ENCODE measurements at regions not wholly inside any gene's neighbourhood (a gene's known extent, or its start where the extent isn't known, plus 50 kb on each side); places are given as distances from the start of the nearest gene placed in this dataset.
"Not testable (repeated sequence)": the region's sequence is repeated elsewhere in the genome, so short reads cannot be mapped to it uniquely, and the experiment has no call there.

- DNase-seq = no peak
These were observed 158.3 kb downstream of the MTX2 start for GRCh38 chr2:176427549-176427948.

DNA sequence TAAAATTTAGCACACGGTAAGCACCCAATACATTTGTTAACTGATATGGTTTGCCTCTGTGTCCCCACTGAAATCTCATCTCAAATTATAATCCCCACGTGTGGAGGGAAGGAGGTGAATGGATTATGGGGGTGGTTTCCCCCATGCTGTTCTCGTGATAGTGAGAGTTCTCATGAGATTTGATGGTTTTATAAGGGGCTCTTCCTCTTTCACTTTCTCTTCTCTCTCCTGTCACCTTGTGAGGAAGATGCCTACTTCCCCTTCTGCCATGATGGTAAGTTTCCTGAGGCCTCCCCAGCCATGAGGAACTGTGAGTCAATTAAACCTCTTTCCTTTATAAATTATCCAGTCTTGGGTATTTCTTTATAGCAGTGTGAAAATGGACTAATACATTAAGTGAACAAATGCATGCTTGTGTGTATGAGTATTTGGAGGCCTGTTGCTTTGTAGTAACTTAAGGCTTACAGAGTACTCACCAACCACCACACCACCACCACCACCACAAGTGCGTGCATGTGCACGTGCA lies 159.8 kb downstream of the MTX2 start:
- not testable (repeated sequence) for DNase-seq

DNA sequence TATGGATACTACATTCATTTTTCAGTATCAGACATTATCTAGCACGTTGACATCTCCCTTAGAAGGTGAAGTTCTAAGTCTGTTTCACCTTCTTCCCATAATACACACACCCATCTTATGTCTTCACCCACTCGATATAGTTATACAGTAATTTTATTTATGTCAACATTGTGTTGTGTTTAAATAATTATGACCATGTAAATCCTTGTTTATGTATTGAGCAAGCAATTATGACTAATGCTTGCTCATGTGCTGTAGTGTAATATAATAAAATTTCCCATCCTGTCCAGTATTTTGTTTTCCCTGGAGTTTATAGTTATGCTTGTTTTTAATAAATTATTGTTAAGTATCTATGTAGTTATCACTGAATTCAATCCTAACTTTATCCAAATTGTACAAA lies 163.2 kb downstream of the MTX2 start:
- no peak for DNase-seq

DNA sequence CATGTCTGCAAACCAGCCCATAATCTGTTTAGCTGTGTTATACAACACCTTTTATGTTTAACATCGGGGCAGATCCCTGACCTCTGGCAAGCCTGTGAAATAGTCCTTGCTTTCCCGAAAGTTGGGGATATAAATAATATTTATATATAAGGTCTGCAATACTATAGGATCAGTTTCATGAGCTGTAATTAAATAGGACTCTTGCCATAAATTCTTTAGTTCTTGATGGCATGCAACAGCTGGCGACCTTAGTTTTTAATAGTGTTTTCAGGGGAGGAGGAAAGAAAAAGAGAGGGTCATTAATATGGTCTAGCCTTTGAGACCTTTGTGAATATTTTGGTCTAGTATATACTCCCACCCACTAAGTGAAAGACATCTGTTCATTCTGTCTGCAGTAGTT lies 166.5 kb downstream of the MTX2 start:
- DNase-seq = no peak

DNA sequence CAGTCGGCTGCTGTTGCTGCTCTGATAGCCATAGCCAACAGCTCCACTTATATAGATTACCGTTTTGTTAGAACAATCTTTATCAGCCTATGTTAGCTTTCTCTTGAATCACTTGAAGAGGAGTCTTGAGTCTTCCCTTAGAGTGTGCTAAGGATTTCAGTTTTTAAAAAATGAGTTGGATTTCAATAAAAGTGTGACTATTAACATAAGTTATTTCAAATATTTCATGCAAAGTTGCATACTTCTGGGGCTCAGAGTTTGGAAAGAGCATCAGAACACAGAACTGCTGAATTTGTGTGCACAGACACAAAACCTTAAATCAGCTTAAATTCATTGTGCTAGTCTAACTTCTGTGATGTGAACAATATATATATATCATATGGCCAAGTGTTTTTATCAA lies 174.7 kb downstream of the MTX2 start:
- DNase-seq = no peak

DNA sequence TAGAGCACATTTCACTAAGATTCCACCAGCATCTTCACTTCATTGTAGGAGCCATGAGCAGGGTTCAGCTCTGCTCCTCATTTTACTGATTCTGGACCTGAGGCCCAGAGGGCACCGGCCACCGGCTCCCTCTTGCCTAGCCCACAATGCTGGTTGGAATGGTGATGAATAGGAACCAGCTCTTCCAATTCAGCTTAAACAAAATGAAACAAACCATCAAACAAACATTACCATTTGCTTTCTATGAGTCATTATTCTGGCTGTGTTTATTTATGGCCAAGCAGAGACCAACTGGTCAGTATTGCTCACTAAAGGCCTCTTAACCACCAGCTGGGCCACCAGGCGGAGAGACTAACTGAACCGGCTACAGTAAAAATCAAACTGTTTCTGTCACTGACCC lies 176.7 kb downstream of the MTX2 start:
- no peak for DNase-seq

DNA sequence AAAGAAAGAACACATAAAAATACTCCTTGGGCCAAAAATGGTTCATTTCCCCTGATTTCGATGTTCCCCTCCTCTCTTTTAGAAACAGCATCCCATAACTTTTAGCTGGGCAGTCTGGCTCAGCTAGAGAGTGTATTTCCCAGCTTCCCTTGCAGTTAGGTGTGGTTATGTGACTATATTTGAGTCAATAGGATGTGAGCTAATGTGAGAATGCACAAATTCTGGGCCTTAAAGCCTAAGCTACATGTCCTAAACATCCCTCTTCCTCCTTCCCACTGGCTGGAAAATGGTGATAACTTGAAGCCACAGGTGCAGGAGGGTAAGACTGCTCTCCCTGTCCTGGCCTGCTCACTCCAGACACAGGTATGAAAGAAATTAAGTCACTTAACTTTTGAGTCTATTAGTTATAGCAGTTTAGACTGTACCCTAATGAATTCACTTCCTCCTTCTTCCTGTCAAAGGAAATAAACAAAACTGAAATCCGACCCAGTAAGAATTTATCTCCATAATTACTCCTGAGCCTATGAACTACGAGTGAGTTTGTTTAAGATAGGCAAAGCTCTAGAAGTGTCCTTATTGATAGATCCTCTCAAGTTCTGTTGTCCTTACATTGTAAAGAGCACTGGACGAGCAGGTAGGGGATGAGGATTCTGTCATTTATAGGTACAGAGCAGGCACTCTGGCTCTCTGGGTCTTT lies 177.6 kb downstream of the MTX2 start:
- no peak for DNase-seq

DNA sequence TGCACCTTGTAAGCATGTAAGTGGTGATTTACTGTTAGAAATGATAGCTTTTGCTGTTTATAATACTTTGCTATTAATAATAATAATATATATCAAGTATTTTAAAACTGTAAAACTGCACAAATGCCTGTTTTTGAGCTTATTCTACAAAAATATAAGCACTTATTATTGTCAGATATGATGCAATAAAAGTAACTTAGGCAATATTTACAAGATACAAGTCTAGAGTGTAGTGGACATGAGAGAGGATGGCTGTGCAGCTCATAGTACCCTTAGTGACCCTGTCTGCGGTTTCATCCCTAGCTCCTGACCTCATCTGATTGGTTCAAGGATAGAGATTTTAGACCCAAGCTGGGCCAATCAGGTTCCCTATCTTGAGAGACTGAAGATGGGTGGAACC lies 178.4 kb downstream of the MTX2 start:
- no peak for DNase-seq

DNA sequence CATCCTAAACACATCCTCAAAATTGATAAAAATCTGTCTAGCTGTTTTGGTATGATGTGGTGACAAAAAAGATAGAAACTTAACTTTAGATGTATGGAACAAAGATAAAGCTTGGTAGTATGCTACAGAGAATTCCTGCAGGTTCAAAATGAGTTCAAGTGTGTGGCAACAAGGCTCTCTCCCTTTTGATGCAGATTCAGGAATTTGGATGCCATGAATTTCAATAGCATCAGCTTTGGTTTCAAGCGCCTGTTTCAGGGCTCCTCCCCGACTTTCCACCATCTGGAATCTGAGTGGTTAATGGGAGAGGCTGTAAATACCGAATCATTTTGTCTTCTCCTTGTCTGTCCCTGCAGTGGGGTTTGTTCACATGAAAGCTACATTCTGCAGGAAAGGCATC lies 180.6 kb downstream of the MTX2 start:
- DNase-seq = no peak

DNA sequence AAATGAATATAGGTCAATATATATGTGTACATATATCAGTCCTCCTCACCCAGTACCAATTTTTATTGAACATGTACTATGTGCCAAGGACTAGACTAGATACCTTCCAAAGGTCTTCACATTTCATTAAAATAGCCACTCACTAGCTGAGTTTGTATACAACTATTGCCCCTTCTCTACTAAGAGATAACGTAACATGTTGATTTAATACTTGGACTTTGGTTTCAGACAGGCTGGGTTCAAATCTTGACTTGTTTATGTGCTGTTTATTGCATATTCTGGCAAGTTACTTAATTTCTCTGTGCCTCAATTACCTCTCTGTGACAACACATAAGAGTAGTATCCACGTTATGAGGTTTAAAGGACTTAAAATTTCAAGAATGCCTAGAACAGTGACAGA lies 184.5 kb downstream of the MTX2 start:
- DNase-seq = no peak

DNA sequence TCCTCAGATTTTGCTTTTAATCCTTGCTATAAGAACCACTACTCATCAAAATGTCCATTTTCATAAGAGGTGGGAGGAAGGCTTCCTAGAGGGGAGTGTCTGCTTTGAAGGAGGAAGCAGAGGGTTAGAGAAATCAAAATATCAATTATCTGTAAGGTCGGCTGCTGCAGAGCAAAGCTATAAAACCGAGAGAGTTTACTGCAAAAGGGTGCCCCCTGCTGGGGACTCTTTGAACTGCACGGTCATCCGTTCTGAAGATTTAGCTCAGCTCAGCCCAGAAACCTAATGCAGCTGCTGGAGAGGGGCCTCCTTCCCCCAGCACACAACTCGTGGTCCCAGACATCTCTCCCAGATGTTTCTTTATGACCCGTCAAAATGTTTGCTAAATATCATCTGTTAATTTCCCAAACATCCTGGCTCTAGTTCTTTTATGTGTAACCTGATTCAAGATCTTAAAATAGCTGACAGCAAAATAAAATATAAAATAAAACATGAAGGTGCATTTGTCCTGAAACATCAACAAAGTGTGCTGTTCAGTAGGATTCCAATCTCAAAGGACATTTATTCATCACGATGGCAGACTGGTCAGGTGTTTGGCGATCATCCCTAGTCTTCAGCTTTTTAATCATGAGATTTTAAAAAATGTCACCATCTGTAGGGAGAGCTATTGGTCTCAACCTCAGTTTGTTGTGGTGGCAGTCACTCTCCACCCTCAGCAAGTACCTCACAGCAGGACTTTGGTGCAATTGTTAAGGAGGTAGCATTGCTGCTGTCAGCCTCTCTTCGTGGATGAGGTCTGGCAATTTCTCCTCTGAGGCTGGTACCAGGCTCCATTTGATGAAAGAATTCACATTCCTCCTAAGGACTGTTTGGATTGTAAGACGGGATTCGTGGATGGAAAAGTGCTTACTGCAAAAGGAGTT lies 185.9 kb downstream of the MTX2 start:
- DNase-seq = peak; percentile 73 to 79

DNA sequence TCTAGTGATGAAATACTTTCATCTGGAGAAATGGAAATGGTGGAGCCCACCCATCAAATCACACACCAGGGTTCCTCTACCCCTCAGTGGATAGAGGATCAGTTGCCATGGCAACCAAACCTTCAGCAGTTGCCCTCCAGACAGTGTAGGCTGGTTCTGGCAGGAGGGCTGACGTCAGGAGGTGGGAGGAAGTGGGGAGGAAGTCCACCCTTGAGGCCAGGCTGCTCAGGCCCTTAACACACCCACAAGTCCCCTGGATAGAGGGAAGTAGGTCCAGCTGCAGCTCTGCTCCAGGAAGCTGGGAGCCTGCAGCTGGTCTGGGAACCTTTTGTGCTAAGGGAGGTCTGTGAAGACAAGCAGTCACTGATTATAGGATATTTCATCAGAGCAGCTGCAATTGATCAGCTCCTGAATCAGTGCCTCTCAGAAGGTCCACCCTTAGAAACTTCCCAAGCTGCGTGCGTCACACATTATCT lies 186.6 kb downstream of the MTX2 start:
- no peak for DNase-seq

GRCh38 chr2:176457481-176457880 lies 188.2 kb downstream of the MTX2 start:
- DNase-seq = no peak

DNA sequence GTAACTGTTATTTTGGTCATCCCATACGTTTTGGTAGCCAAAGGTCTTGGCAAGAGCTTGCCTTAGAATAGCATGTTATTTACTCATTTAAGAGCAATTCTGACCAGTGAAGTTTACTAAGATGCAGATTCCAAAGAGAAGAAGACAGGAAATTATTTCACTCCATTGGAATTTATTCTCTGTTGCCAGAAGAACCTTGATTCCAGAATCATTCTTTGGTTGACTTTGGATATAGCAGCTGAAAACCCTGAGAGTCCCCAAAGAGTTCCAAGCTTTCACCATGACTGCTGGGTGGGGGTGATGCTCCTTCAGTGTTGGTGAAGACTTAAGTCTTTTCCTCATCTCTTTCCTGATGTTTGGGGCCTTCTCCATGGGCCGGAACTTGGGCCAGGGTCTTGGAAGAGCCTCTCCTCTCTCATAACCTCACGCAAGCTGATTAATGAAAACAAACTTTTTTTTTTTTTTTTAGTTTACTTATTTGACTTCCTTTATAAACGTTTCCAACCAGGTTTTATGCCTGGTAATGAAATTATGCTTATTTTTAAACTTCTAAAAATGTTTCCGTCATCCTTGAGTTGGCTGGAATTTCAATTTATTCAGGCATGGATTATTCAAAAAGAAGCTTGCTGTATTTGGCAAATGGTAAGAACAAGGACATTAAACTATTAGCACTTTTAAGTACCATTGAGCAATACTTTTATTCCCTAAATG lies 192.0 kb downstream of the MTX2 start:
- DNase-seq = no peak

DNA sequence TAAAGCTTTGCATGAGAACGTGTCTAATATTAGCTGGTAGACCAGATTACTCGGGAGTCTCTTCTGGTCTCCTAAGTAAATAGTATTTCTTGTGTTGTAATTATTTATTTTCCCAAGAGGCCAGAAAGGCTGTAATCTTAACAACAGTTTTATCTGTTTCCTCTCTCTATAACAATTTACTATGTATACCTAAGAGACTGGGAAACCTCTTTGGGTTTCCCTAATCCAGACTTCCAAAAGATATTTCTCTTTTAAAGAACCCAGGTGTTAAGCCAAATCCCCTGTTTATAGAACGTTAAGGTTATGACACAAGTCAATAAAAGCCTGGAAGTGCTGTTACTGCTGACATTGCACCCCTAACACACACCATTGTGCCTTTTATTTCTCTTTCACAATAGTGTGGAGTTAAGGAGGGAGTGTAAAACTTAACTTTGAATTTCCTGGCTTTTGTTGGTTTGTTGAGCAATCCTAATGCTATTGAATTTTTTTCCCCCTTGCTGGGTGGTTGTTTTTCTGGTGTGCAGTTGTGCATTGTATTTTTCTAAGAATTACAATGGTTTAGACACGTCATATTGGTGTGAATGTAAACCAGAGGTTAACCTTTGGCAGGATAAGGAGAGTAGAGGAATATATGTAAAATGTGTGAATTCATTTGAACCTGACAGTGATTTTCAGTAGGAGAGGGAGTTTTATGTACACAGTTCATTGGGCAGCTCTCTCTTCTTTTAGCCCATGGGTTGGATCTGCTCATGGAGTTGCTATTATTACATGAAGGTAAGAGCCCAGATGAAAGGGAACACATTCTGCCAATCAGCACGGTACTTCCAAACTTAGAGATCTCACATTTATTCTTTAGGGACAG lies 192.8 kb downstream of the MTX2 start:
- no peak for DNase-seq

DNA sequence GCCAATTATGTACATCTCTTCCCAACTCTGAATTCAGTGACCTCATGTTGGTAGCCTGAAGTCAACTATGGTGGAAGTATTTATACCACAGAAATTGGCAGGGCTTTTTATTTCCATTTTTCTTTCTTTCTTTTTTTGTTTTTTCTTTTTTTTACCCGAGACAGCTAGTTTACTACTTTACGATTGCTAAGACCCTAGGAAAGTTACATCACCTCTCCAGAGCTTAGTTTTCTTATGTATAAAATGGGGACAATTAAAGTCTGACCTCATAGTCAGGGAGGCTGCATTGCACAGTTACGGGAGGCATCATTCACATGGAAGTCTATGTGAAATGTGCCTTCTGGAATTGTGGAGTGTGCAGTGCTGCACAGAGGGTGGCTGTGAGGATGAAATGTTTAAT lies 194.3 kb downstream of the MTX2 start:
- DNase-seq = no peak

DNA sequence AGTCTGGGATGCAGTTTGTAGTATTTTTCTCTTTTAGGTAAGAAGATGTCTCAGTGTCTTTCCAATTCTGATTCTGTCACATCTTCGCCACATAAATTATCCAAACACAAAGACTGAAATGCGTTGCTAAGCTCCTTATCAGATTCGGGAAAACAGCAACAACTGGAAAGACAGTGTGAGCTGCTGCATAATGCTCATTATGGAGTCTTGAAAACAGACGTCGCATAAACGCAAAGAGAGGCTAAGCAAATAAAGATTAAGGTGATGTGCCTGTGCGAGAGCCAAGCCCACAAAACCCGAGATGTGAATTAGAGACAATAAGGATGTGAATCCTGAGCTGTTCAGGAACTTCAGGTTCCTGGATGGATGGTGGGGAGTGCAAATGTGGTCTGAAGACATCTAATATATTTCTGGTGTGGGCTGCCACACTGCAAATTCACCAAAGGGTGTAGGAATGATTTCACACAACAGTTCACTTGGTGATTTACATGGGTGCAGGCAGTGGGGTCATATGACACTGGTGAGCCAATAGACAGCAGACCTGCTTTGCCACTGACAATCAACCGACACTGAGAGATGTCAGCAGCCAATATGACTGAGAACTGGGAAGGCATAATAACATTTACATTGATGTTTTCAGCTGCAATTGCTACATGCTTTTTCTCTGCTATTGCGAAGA lies 195.8 kb downstream of the MTX2 start:
- DNase-seq = no peak

DNA sequence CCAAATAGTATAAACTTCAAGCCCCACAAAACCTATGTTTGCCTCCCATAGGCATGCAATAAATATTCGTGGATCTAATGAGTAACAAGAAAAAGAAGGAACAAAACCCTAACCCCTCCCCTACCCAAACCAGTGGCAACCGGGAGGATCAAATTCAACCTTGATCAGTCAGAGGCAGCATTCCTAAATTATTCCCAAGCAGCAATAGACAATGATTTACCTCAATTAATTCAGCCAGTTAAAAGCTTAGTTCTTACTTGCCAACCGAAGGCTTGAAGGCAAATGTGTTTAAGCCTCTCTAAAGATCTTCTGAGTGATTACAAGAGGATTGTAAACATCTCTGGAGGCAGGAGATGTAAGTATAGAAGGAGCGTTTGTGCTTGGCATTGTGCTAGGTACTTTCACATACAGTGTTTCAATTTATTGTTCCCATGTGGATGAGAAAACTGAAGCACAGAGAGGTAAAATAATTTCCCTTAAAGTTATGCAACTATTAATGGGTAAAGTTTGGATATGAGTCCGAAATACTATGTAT lies 197.7 kb downstream of the MTX2 start:
- no peak for DNase-seq

DNA sequence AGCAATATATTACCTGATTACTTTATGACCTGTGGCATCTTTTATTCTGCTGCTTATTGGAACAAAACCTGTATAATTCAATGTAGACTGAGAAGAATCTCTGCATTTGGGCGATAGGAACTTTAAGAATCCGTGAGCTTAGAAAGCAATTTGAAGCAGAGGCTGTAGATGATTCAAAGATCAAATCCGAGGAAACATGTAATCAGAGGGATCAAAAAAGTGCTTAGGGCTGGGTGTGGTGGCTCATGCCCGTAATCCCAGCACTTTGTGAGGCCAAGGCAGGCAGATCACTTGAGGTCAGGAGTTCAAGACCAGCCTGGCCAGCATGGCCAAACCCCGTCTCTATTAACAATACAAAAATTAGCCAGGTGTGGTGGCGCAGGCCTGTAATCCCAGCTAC lies 198.4 kb downstream of the MTX2 start:
- DNase-seq = no peak

GRCh38 chr2:176468457-176469113 lies 199.3 kb downstream of the MTX2 start:
- DNase-seq = no peak

- no peak for DNase-seq
These were observed 201.5 kb downstream of the MTX2 start for GRCh38 chr2:176470713-176471112.
